ENCODE measurements at regions not wholly inside any gene's neighbourhood (a gene's known extent, or its start where the extent isn't known, plus 50 kb on each side); places are given as distances from the start of the nearest gene placed in this dataset.

DNA sequence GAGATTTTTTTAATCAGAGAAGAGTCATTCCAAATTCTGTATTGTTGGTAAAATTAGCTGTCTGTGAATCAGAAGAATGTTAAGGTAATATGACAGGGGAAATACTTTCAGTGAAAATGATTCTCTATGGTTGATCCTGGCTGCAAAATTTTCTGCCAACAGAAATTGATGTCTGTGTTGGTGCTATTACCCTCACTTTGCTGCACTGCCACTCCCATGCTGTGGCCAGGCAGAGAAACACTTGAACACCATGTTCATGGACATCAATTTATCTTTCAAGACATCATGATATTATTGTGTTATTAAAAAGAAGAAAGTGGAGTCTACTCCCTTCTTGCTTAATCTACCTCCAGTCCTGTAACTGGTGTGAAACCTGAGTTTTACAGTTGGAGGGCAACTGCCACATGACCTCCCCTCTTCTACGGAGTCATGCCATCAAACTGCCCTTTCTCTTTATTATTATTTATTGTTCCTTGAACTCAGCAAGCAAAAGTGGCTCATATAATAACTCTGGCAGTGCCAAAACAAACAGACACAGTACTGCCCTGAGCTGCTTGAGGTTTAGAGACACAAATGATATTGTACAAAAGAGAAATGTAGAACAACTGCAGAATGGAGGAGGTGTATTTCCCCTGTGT lies 288.0 kb upstream of the JAG1 start:
- no peak for DNase-seq

DNA sequence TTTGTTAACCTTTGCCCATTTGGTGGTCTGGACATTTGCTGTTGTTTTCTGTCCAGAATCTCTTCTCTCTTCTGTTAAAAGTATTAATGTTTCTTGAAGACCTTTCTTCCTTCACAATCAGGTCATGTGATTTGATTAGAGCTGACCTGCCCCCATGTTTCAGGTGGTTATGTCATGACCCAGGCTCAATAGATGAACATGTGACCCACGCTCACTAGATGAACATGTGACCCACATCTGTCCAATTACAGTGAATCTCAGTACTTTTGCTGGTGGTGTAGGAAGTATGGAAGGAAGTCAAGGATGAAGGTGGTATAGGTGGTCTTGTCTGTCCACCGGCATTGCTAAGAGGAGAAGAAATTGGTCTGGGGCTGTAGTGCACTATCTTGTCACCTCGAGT lies 289.1 kb upstream of the JAG1 start:
- no peak for DNase-seq

GRCh38 chr20:10963717-10964266 lies 290.0 kb upstream of the JAG1 start:
- DNase-seq: no peak

DNA sequence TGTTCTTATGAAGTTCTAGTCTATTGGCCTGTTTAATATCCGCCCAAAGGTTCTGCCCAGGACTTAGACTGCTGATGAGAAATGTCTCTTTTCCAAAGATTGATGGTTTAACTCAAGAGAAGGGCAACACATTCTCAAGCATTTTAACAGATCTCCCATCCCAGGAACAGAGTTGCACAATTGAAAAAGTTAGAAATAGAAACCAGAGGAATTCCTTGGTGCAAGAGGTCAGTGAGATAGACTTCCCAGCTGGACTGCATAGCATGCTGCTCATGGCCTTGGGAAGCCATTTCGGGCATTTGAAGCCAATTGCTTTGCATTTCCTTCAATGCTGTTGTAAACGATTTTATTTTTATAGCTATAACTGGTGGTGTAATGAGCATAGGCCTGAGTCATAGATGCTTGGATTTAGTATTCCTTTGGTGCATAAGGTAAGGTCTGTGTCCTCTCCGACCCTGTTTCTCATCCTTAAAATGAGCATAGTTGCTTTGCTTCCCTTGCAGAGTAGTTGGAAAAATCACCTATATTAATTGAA lies 292.2 kb upstream of the JAG1 start:
- no peak for DNase-seq

- DNase-seq: no peak
These were observed 296.3 kb upstream of the JAG1 start for GRCh38 chr20:10970109-10970508.

- no peak for DNase-seq
These were observed 297.3 kb upstream of the JAG1 start for GRCh38 chr20:10971096-10971495.

- DNase-seq: no peak
These were observed 298.5 kb upstream of the JAG1 start for GRCh38 chr20:10972219-10972860.

GRCh38 chr20:10976051-10976450 lies 302.3 kb upstream of the JAG1 start:
- no peak for DNase-seq

GRCh38 chr20:10978019-10978702 lies 304.4 kb upstream of the JAG1 start:
- DNase-seq: no peak

GRCh38 chr20:10978713-10979112 lies 304.9 kb upstream of the JAG1 start:
- no peak for DNase-seq

GRCh38 chr20:10982692-10983091 lies 308.9 kb upstream of the JAG1 start:
- DNase-seq: peak; percentile 96

DNA sequence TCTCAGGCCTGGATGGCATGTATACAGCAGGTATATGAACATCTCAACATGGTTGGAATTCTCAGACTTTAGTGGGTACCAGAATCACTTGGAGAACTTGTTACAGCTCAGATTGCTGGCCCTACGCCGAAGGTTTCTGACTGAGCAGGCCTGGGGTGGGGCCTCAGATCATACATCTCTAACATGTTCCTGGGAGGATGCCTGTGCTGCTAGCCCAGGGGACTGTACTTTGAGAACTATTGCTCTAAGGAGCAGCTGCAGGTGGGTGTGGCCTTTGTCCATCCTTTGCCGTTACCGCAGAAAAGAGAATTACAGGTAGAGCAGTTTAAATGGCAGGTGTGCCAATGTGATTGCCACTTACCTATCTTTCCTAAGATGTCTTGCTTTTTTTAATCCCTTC lies 310.5 kb upstream of the JAG1 start:
- no peak for DNase-seq

DNA sequence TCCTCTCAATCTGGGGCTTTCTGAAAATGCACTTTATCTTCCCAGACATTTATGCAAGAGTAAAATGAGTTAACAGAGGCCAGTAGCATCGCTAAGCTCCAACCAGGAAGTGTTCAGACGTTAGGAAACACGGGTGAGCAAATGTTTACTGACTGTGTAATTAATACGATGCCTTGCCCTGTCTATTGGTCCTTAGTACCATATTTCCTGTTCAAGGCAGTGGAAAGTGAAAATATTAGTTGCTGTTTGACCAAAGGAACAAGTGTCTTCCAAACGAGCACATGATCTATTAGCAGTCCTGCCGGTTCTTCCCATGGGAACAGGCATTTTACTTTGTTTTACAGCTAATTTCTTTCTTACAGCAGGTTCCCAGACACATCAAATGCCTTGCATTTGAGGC lies 311.1 kb upstream of the JAG1 start:
- DNase-seq: no peak

DNA sequence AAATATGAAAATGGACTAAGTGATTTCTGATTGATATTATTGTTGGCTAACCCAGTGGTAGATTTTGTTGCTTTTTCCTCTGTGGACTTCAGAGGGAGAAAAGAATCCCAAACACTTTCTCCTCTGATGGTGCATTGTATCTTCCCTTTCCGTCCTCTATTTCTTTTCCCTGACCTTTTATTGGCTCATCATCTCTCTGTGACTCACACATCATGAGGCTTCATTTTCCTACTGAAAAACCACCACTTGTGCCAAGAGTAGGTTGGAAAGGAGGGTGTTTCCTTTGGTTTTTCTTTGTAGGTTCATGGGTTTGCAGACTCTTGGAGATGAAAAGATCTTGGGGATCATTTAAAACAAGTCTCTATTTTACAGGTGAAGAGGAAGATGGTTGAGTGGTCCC lies 311.7 kb upstream of the JAG1 start:
- peak; percentile 19 for DNase-seq

DNA sequence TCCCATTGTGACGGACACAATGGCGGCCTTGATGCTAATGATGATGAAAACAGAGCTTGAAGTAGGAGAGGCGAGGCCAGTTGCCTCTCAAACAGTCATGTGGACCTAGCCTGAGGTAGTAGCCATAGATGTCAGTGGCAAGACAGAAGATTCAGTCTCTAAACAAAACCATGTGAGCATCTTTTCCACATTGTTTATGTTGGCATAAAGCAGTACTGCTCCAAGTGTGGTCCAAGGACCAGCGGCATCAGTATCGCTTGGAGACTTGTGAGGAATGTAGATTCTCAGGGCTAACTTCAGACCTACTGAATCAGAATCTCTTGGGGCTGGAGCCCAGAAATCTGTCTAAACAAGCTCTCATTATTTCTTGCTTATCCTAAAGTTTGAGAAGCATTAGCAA lies 312.8 kb upstream of the JAG1 start:
- DNase-seq: peak; percentile 5

- DNase-seq: no peak
These were observed 314.0 kb upstream of the JAG1 start for GRCh38 chr20:10987651-10988383.

GRCh38 chr20:10990625-10991382 lies 317.0 kb upstream of the JAG1 start:
- DNase-seq: no peak

DNA sequence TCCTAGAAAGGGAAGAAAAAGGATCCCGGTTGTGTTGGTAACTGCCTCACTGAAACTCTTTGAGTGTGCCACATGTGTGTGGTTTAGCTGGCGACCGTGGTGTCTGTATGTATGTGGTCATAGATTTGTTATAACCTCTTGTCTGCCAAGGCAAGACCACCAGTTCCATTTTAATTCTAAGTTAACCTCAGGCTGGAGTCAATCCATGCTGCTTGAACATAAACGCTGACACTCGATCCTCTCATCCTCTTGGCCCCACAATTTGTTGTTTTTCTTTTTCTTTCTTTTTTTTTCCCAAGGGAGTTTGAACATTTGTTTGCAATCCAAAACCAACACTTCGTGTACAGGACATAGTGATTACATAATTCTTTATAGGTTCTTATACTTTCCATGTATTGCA lies 318.9 kb upstream of the JAG1 start:
- no peak for DNase-seq

- DNase-seq: no peak
These were observed 321.3 kb upstream of the JAG1 start for GRCh38 chr20:10994991-10995700.

DNA sequence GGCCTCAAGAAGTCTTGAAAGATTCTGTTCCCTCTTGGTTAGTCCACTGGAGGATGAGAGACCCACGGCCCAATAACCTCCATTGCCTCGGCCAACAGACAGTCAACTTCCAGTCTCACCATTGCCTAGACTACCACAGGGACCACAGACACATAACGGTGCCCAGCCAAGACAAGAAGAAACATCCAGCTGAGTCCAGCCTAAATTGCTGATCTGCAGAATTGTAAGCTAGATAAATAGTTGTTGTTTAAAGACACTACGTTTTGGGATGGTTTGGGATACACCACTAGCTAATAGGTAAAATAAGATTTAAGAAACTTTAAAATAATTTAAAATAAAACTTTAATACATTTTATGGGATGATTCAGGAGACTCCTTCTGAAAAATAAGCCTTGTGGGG lies 324.7 kb upstream of the JAG1 start:
- no peak for DNase-seq

DNA sequence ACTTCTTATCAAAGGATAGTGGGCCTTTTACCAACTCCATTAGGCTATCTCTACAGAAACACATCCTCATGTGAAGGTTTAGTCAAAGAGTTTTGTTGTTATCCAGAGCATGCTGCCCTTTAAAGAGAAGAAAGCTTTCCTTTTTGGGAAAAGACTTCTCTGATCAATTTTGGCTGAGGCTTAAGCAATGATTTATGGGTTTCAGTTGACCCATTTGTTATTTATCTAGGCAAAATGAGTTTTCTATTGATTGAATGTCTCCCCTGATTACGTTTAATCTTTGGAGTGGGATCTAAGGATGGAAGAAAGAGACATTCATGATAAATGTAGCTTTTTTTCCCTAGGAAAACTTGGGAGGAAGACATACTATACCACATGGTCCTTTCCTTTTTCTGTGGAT lies 326.6 kb upstream of the JAG1 start:
- DNase-seq: no peak

DNA sequence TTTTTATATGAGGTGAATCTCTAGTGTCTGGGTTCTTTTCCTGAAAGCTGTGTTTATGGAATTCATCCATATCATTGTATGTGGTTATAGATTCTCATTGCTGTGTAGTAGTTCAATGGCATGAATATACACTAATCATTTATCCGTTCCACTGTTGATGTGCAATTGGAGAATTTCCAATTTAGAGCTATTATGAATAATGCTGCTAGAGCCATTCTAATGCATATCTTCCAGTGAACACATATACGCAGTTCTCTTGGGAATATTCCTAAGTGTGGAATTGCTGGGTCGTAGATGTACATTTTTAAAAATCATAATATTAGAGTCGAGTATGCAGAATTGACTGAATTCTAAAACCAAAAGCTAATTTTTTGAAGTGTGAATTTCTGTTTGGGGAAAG lies 327.5 kb upstream of the JAG1 start:
- DNase-seq: no peak
